ENCODE measurements at regions not wholly inside any gene's neighbourhood (a gene's known extent, or its start where the extent isn't known, plus 50 kb on each side); places are given as distances from the start of the nearest gene placed in this dataset.

- no peak for ATAC-seq (replicated peaks in 1 of 4)
- POLR2A ChIA-PET = no interaction called here
- no peak overlapping the region for H3K4me3 Mint-ChIP-seq
These were observed 288.5 kb upstream of the SLC39A10 start for GRCh38 chr2:195368249-195369217.

GRCh38 chr2:195367809-195368208, 289.2 kb upstream of the SLC39A10 start:
- Histone ChIP-seq H3K36me3 (ENCODE audit: control insufficient read depth in 2 of 2, extremely low read depth in 1 of 2, insufficient read depth in 1 of 2, low read length in 1 of 2) (no peaks in the 10 kb centered on the region), H3K4me1 (ENCODE audit: control insufficient read depth in 1 of 2, extremely low read depth in 1 of 2, insufficient read depth in 2 of 2, low read length in 2 of 2) (no peaks in the 10 kb centered on the region), H3K27ac (ENCODE audit: low read length) (no peak overlapping the region), H3K9me3 (no peaks in the 10 kb centered on the region), H3K27me3 (replicated peaks in 1 of 2; ENCODE audit: control insufficient read depth in 2 of 2, extremely low read depth in 1 of 2, insufficient read depth in 2 of 2, low read length in 1 of 2) (no peaks in the 10 kb centered on the region), H3K4me3 (ENCODE audit: control insufficient read depth in 1 of 2, extremely low read depth in 1 of 2, low read length in 1 of 2) (no peak overlapping the region)
- Mint-ChIP-seq H3K4me3 (no peak overlapping the region), H3K9me3 (peaks cover 0 to 15% (median 7%) of the 10 kb centered on the region in 3 donors), H3K4me1 (peaks cover 0 to 8% (median 4%) of the 10 kb centered on the region in 3 donors), H3K27me3 (no peaks in the 10 kb centered on the region), H3K27ac (no peak overlapping the region), H3K36me3 (no peaks in the 10 kb centered on the region)
- no peak for ATAC-seq (replicated peaks in 1 of 4)
- ChIA-PET CTCF (no interaction called here), POLR2A (no interaction called here)
- DNase-seq = no peak
- 100% methylated on average over 1 of the region's 2 CpGs for WGBS (ENCODE audit: insufficient coverage)

More at GRCh38 chr2:195368249-195369217, 288.5 kb upstream of the SLC39A10 start:
- Histone ChIP-seq H3K27ac (ENCODE audit: low read length) (no peak overlapping the region), H3K27me3 (replicated peaks in 1 of 2; ENCODE audit: control insufficient read depth in 2 of 2, extremely low read depth in 1 of 2, insufficient read depth in 2 of 2, low read length in 1 of 2) (no peaks in the 10 kb centered on the region), H3K4me3 (ENCODE audit: control insufficient read depth in 1 of 2, extremely low read depth in 1 of 2, low read length in 1 of 2) (no peak overlapping the region), H3K36me3 (ENCODE audit: control insufficient read depth in 2 of 2, extremely low read depth in 1 of 2, insufficient read depth in 1 of 2, low read length in 1 of 2) (no peaks in the 10 kb centered on the region), H3K9me3 (no peaks in the 10 kb centered on the region), H3K4me1 (ENCODE audit: control insufficient read depth in 1 of 2, extremely low read depth in 1 of 2, insufficient read depth in 2 of 2, low read length in 2 of 2) (no peaks in the 10 kb centered on the region)
- Mint-ChIP-seq H3K27ac (no peak overlapping the region), H3K4me1 (peaks cover 0 to 8% (median 4%) of the 10 kb centered on the region in 3 donors), H3K27me3 (no peaks in the 10 kb centered on the region), H3K9me3 (peaks cover 0 to 15% (median 7%) of the 10 kb centered on the region in 3 donors), H3K36me3 (no peaks in the 10 kb centered on the region)
- CTCF ChIA-PET = interaction anchor here in 1 of 2 donors (0.6 kb wide), 1 partner anchor 351 kb away, joined by 5 read pairs; no protein-coding TSS in a partner anchor
- WGBS (ENCODE audit: insufficient coverage) = 74% methylated on average over 3 of the region's 6 CpGs
- no peak for DNase-seq

- no CpG with 5 or more reads among the region's 5 CpGs for WGBS (ENCODE audit: insufficient coverage)
- ATAC-seq (replicated peaks in 1 of 4) (no peak), DNase-seq (no peak)
- Mint-ChIP-seq H3K27me3 (no peaks in the 10 kb centered on the region), H3K27ac (no peak overlapping the region), H3K9me3 (peaks cover 0 to 15% (median 7%) of the 10 kb centered on the region in 3 donors), H3K4me1 (peaks cover 2 to 10% (median 6%) of the 10 kb centered on the region in 3 donors), H3K4me3 (no peak overlapping the region), H3K36me3 (no peaks in the 10 kb centered on the region)
- no peaks in the 10 kb centered on the region for H3K27me3 ChIP-seq (replicated peaks in 1 of 2; ENCODE audit: control insufficient read depth in 2 of 2, extremely low read depth in 1 of 2, insufficient read depth in 2 of 2, low read length in 1 of 2)
- no peaks in the 10 kb centered on the region for H3K36me3 ChIP-seq (ENCODE audit: control insufficient read depth in 2 of 2, extremely low read depth in 1 of 2, insufficient read depth in 1 of 2, low read length in 1 of 2)
- H3K4me3 ChIP-seq (ENCODE audit: control insufficient read depth in 1 of 2, extremely low read depth in 1 of 2, low read length in 1 of 2) = no peak overlapping the region
- no peaks in the 10 kb centered on the region for H3K4me1 ChIP-seq (ENCODE audit: control insufficient read depth in 1 of 2, extremely low read depth in 1 of 2, insufficient read depth in 2 of 2, low read length in 2 of 2)
- POLR2A ChIA-PET = no interaction called here
- CTCF ChIA-PET = interaction anchor here (0.5 to 0.6 kb wide), 2 partner anchors 56 to 101 kb away, joined by 3 to 4 read pairs; no protein-coding TSS in a partner anchor
- H3K9me3 ChIP-seq = no peaks in the 10 kb centered on the region
- H3K27ac ChIP-seq (ENCODE audit: low read length) = no peak overlapping the region
These were observed 292.7 kb upstream of the SLC39A10 start for GRCh38 chr2:195364015-195364965.

- H3K4me1 Mint-ChIP-seq = peaks cover 10 to 13% (median 10%) of the 10 kb centered on the region in 3 donors
- no peaks in the 10 kb centered on the region for H3K36me3 Mint-ChIP-seq
- no peak overlapping the region for H3K27ac ChIP-seq (ENCODE audit: low read length)
- H3K4me1 ChIP-seq (ENCODE audit: control insufficient read depth in 1 of 2, extremely low read depth in 1 of 2, insufficient read depth in 2 of 2, low read length in 2 of 2) = peaks cover 0 to 3% of the 10 kb centered on the region in 2 experiments
- H3K27me3 Mint-ChIP-seq = no peaks in the 10 kb centered on the region
- H3K9me3 ChIP-seq = no peaks in the 10 kb centered on the region
- ChIA-PET POLR2A (no interaction called here), CTCF (interaction anchor here in 1 of 2 donors (0.6 kb wide), 1 partner anchor 57 kb away, joined by 4 read pairs; no protein-coding TSS in a partner anchor)
- no peak for ATAC-seq (replicated peaks in 1 of 4)
- DNase-seq = no peak
- H3K4me3 Mint-ChIP-seq = no peak overlapping the region
- H3K36me3 ChIP-seq (ENCODE audit: control insufficient read depth in 2 of 2, extremely low read depth in 1 of 2, insufficient read depth in 1 of 2, low read length in 1 of 2) = no peaks in the 10 kb centered on the region
- H3K27me3 ChIP-seq (replicated peaks in 1 of 2; ENCODE audit: control insufficient read depth in 2 of 2, extremely low read depth in 1 of 2, insufficient read depth in 2 of 2, low read length in 1 of 2) = no peaks in the 10 kb centered on the region
- H3K9me3 Mint-ChIP-seq = peaks cover 0 to 15% (median 7%) of the 10 kb centered on the region in 3 donors
- no CpG with 5 or more reads among the region's 1 CpG for WGBS (ENCODE audit: insufficient coverage)
- H3K27ac Mint-ChIP-seq = no peak overlapping the region
- H3K4me3 ChIP-seq (ENCODE audit: control insufficient read depth in 1 of 2, extremely low read depth in 1 of 2, low read length in 1 of 2) = no peak overlapping the region
These were observed 293.5 kb upstream of the SLC39A10 start for GRCh38 chr2:195363496-195363895.

- POLR2A ChIA-PET = no interaction called here
These were observed 296.8 kb upstream of the SLC39A10 start for GRCh38 chr2:195360242-195360641.

More at GRCh38 chr2:195360242-195360641, 296.8 kb upstream of the SLC39A10 start:
- H3K9me3 ChIP-seq = no peaks in the 10 kb centered on the region
- CTCF ChIA-PET = interaction anchor here in 1 of 2 donors (0.6 kb wide), 1 partner anchor 43 kb away, joined by 4 read pairs; no protein-coding TSS in a partner anchor
- Mint-ChIP-seq H3K4me3 (no peak overlapping the region), H3K27me3 (no peaks in the 10 kb centered on the region), H3K9me3 (peaks cover 0 to 13% (median 2%) of the 10 kb centered on the region in 3 donors), H3K27ac (no peak overlapping the region), H3K36me3 (no peaks in the 10 kb centered on the region), H3K4me1 (peaks cover 10 to 17% (median 14%) of the 10 kb centered on the region in 3 donors)
- H3K27ac ChIP-seq (ENCODE audit: low read length) = no peak overlapping the region
- no peak for DNase-seq
- H3K27me3 ChIP-seq (replicated peaks in 1 of 2; ENCODE audit: control insufficient read depth in 2 of 2, extremely low read depth in 1 of 2, insufficient read depth in 2 of 2, low read length in 1 of 2) = no peaks in the 10 kb centered on the region
- no peaks in the 10 kb centered on the region for H3K36me3 ChIP-seq (ENCODE audit: control insufficient read depth in 2 of 2, extremely low read depth in 1 of 2, insufficient read depth in 1 of 2, low read length in 1 of 2)
- WGBS (ENCODE audit: insufficient coverage) = no CpG with 5 or more reads among the region's 1 CpG
- no peak overlapping the region for H3K4me3 ChIP-seq (ENCODE audit: control insufficient read depth in 1 of 2, extremely low read depth in 1 of 2, low read length in 1 of 2)
- ATAC-seq (replicated peaks in 1 of 4) = no peak
- H3K4me1 ChIP-seq (ENCODE audit: control insufficient read depth in 1 of 2, extremely low read depth in 1 of 2, insufficient read depth in 2 of 2, low read length in 2 of 2) = peaks cover 0 to 3% of the 10 kb centered on the region in 2 experiments

Data from T-cell (primary cell).